ENCODE measurements at regions not wholly inside any gene's neighbourhood (a gene's known extent, or its start where the extent isn't known, plus 50 kb on each side); places are given as distances from the start of the nearest gene placed in this dataset.

DNA sequence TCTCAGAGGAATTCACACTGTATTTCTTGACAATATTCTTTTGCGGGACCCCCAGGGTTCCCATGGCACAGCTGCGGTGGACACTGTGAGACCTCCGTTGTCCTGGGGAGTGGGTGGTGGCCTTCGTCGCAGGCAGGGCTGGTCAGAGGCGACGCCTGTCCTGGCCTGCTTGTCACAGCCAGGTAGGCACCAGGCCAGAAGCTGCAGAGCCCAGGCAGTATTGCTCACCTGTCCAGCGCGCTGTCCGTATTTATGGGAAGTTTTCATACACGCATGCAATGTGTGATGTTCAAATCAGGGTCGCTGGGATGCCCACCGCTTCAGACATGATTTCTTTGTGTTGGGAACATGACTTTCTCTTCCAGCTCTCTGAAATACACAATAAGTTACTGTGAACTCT, 126.6 kb downstream of the RTP5 start:
- TF ChIP-seq, protein P1, sequence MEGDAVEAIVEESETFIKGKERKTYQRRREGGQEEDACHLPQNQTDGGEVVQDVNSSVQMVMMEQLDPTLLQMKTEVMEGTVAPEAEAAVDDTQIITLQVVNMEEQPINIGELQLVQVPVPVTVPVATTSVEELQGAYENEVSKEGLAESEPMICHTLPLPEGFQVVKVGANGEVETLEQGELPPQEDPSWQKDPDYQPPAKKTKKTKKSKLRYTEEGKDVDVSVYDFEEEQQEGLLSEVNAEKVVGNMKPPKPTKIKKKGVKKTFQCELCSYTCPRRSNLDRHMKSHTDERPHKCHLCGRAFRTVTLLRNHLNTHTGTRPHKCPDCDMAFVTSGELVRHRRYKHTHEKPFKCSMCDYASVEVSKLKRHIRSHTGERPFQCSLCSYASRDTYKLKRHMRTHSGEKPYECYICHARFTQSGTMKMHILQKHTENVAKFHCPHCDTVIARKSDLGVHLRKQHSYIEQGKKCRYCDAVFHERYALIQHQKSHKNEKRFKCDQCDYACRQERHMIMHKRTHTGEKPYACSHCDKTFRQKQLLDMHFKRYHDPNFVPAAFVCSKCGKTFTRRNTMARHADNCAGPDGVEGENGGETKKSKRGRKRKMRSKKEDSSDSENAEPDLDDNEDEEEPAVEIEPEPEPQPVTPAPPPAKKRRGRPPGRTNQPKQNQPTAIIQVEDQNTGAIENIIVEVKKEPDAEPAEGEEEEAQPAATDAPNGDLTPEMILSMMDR (conservative IDR thresholded peaks at IDR 0.05 in 1 of 2, IDR thresholded peaks at IDR 0.05 in 1 of 2; ENCODE audit: low read depth in 1 of 2, low read length in 2 of 2), result no peak
- no peak for TF ChIP-seq EZH2 (IDR thresholded peaks at IDR 0.05; ENCODE audit: low read length, missing control alignments)

Measured in fibroblast of lung (primary cell).